H4 (cell line): ENCODE measurements at regions not wholly inside any gene's neighbourhood (a gene's known extent, or its start where the extent isn't known, plus 50 kb on each side); places are given as distances from the start of the nearest gene placed in this dataset.

Source experiments
- DNase-seq: peaks from one replicate; pipeline ENCODE4 v3.0.0-alpha.2; 2015; ENCODE audit warnings: low spot score

- DNase-seq, result no peak
Measured at GRCh38 chr2:133667085-133667484, 98.8 kb upstream of the NCKAP5 start.

- no peak for DNase-seq
Measured at GRCh38 chr2:133667968-133668367, 99.7 kb upstream of the NCKAP5 start.

GRCh38 chr2:133668547-133668946 lies 100.3 kb upstream of the NCKAP5 start:
- DNase-seq, result no peak

- no peak for DNase-seq
Measured at GRCh38 chr2:133673305-133673905, 105.1 kb upstream of the NCKAP5 start.

- no peak for DNase-seq
Measured at GRCh38 chr2:133674066-133674432, 105.8 kb upstream of the NCKAP5 start.

- peak; percentile 63 for DNase-seq
Measured at GRCh38 chr2:133674433-133675331, 106.4 kb upstream of the NCKAP5 start.

- DNase-seq, result no peak
Measured at GRCh38 chr2:133676392-133677130, 108.3 kb upstream of the NCKAP5 start.

GRCh38 chr2:133680343-133681049 lies 112.2 kb upstream of the NCKAP5 start:
- DNase-seq, result no peak

- no peak for DNase-seq
Measured at GRCh38 chr2:133682347-133682746, 114.1 kb upstream of the NCKAP5 start.

- DNase-seq, result no peak
Measured at GRCh38 chr2:133682906-133683305, 114.6 kb upstream of the NCKAP5 start.

GRCh38 chr2:133685636-133686215 lies 117.5 kb upstream of the NCKAP5 start:
- no peak for DNase-seq

GRCh38 chr2:133690780-133691179 lies 122.5 kb upstream of the NCKAP5 start:
- DNase-seq, result no peak

GRCh38 chr2:133691336-133691735 lies 123.1 kb upstream of the NCKAP5 start:
- DNase-seq, result no peak

- no peak for DNase-seq
Measured at GRCh38 chr2:133705287-133705686, 137.0 kb upstream of the NCKAP5 start.

GRCh38 chr2:133710613-133711012 lies 142.3 kb upstream of the NCKAP5 start:
- no peak for DNase-seq

- no peak for DNase-seq
Measured at GRCh38 chr2:133711201-133711600, 142.9 kb upstream of the NCKAP5 start.

GRCh38 chr2:133711806-133712205 lies 143.5 kb upstream of the NCKAP5 start:
- DNase-seq, result no peak

GRCh38 chr2:133712369-133712768 lies 144.1 kb upstream of the NCKAP5 start:
- no peak for DNase-seq

GRCh38 chr2:133713049-133713580 lies 144.9 kb upstream of the NCKAP5 start:
- DNase-seq, result no peak

GRCh38 chr2:133716166-133716565 lies 147.9 kb upstream of the NCKAP5 start:
- DNase-seq, result no peak

GRCh38 chr2:133717497-133717896 lies 149.2 kb upstream of the NCKAP5 start:
- no peak for DNase-seq
